Osteoblast (primary cell): ENCODE measurements at regions not wholly inside any gene's neighbourhood (a gene's known extent, or its start where the extent isn't known, plus 50 kb on each side); places are given as distances from the start of the nearest gene placed in this dataset.

Experiments
- DNase-seq: peaks from one replicate; pipeline ENCODE4 v3.0.0; 2011; ENCODE audit warnings: low spot score, mixed read lengths; ENCODE audit not compliant: insufficient read length; ENCODE audit errors: missing footprints
- H2AFZ ChIP-seq: 2 replicates; pipeline ENCODE4 v1.6.0; 2011; ENCODE audit warnings: mild to moderate bottlenecking, low read length
- H3K27ac ChIP-seq: 2 replicates; pipeline ENCODE4 v1.5.1; 2011; ENCODE audit warnings: mild to moderate bottlenecking, low read depth, low read length, moderate library complexity
- H3K27me3 ChIP-seq: 2 replicates; pipeline ENCODE4 v1.6.0; 2012; ENCODE audit warnings: mild to moderate bottlenecking, control low read depth, inconsistent platforms, low read length, moderate library complexity; ENCODE audit not compliant: insufficient read depth
- H3K36me3 ChIP-seq: 2 replicates; pipeline ENCODE4 v1.5.1; 2011; ENCODE audit warnings: mild to moderate bottlenecking, low read length, control low read depth, moderate library complexity; ENCODE audit not compliant: insufficient read depth
- H3K4me1 ChIP-seq: 2 replicates; pipeline ENCODE4 v1.5.1; 2011; ENCODE audit warnings: mild to moderate bottlenecking, low read length, control low read depth, moderate library complexity; ENCODE audit not compliant: insufficient read depth
- H3K4me2 ChIP-seq: 2 replicates; pipeline ENCODE4 v1.6.0; 2011; ENCODE audit warnings: mild to moderate bottlenecking, low read length; ENCODE audit not compliant: insufficient read depth
- H3K4me3 ChIP-seq: fragments of 200-600 bp; sonication (generic); 3 replicates; pipeline ENCODE4 v1.5.1; 2012; ENCODE audit warnings: mild to moderate bottlenecking, low read length, inconsistent platforms; ENCODE audit not compliant: insufficient read depth
- H3K79me2 ChIP-seq: 2 replicates; pipeline ENCODE4 v1.6.0; 2012; ENCODE audit warnings: mild to moderate bottlenecking, low read length, control low read depth, inconsistent platforms; ENCODE audit not compliant: insufficient read depth
- H3K9me3 ChIP-seq: 2 replicates; pipeline ENCODE4 v1.5.1; 2011; ENCODE audit warnings: low read depth, low read length, control low read depth
- H4K20me1 ChIP-seq: 2 replicates; pipeline ENCODE4 v1.6.0; 2012; ENCODE audit warnings: mild to moderate bottlenecking, low read length, control low read depth; ENCODE audit not compliant: insufficient read depth
- CTCF ChIP-seq: IDR thresholded peaks from 2 replicates; pipeline ENCODE4 v1.5.1; 2011; ENCODE audit warnings: mild to moderate bottlenecking, low read depth, low read length, moderate library complexity; ENCODE audit errors: extremely low read depth

DNA sequence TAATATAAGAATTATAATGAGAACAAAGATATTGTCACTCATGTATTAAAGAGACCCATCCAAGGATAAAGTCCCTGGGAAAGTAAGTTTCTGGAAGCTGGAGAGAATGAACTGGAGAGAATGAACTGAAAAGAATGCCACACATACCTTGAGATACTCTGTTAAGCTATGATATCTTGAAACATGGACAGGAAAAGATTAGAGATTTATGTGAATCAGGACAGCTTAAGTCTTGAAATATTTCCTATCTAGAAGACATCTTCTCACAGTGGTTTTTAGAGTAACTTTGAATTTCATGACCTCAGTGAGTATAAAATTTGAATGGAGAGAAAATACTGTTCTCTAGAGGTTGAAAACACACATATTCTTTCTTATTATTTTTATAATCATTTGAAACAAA is 201.3 kb upstream of the HMCN1 start:
- Histone ChIP-seq H3K27ac (no peak overlapping the region), H3K4me3 (no peak overlapping the region), H3K27me3 (no peaks in the 10 kb centered on the region), H3K4me2 (no peak overlapping the region), H2AFZ (no peak overlapping the region), H3K4me1 (no peaks in the 10 kb centered on the region), H4K20me1 (no peaks in the 10 kb centered on the region), H3K79me2 (no peaks in the 10 kb centered on the region), H3K9me3 (no peaks in the 10 kb centered on the region), H3K36me3 (no peaks in the 10 kb centered on the region)
- TF ChIP-seq CTCF, result no peak
- no peak for DNase-seq

DNA sequence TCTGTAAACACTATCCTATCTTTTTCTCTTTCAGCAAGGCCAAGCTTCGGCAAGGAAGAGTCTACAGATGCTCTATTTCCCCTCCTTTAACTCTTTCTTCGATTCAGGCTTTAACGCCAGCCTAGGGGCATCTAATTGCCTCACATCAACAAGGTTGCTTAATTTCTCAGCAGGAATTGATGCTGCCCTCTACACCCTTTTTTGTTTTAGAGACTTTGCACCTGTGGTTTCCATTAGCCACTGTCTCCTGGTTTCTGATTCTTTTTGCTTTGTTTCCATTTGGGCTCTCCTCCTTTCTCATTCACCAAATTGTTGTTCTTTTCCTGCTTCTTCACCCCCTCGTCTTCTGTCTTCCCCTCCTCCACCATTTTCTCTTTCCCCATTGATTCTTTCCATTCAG is 202.4 kb upstream of the HMCN1 start:
- Histone ChIP-seq H3K4me3 (no peak overlapping the region), H3K27me3 (no peaks in the 10 kb centered on the region), H3K4me2 (no peak overlapping the region), H4K20me1 (no peaks in the 10 kb centered on the region), H3K9me3 (no peaks in the 10 kb centered on the region), H2AFZ (no peak overlapping the region), H3K27ac (no peak overlapping the region), H3K79me2 (no peaks in the 10 kb centered on the region), H3K36me3 (no peaks in the 10 kb centered on the region), H3K4me1 (no peaks in the 10 kb centered on the region)
- no peak for DNase-seq
- TF ChIP-seq CTCF, result no peak

DNA sequence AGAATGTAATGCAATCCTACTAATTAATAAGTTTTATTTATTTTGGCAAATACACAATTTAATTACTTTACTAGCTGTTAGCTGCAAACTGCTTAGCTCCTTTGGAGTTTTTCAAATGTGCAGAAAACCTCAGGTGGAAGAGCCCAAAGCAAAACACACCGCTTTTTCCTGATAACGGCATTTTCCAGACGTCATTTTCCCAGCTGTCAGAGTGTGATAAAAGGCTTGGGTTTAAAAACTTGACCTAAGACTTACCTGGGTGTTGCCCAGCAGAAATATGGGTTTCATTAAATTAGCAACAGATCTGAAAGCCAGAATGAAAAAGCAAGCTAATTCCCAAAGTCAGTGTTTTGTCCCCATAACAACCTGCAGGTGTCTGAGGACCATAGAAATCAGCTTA is 204.0 kb upstream of the HMCN1 start:
- Histone ChIP-seq H3K9me3 (no peaks in the 10 kb centered on the region), H3K4me3 (no peak overlapping the region), H3K79me2 (no peaks in the 10 kb centered on the region), H3K4me2 (no peak overlapping the region), H3K27me3 (no peaks in the 10 kb centered on the region), H3K27ac (no peak overlapping the region), H2AFZ (no peak overlapping the region), H3K4me1 (no peaks in the 10 kb centered on the region), H3K36me3 (no peaks in the 10 kb centered on the region), H4K20me1 (no peaks in the 10 kb centered on the region)
- TF ChIP-seq CTCF, result no peak
- DNase-seq, result no peak

DNA sequence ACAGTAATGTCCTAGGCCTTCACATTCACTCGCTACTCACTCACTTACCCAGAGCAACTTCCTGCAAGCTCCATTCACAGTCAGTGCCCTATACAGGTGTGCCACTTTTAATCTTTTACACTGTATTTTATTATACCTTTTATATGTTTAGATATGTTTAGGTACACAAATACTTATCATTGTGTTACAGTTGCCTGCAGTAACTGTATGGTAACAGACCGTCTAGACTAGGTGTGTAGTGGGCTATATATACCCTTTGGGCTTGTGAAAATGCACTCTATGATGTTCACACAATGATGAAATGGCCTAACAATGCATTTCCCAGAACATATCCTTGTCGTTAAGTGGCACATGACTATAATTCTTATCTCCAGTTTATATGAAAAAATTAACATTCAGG is 204.5 kb upstream of the HMCN1 start:
- H3K79me2 ChIP-seq, result no peaks in the 10 kb centered on the region
- no peaks in the 10 kb centered on the region for H3K9me3 ChIP-seq
- H3K36me3 ChIP-seq, result no peaks in the 10 kb centered on the region
- no peak overlapping the region for H3K4me2 ChIP-seq
- no peak overlapping the region for H3K4me3 ChIP-seq
- no peak for TF ChIP-seq CTCF
- H3K27me3 ChIP-seq, result no peaks in the 10 kb centered on the region
- no peak overlapping the region for H3K27ac ChIP-seq
- H2AFZ ChIP-seq, result no peak overlapping the region
- no peaks in the 10 kb centered on the region for H3K4me1 ChIP-seq
- no peak for DNase-seq
- no peaks in the 10 kb centered on the region for H4K20me1 ChIP-seq
